ENCODE measurements at regions not wholly inside any gene's neighbourhood (a gene's known extent, or its start where the extent isn't known, plus 50 kb on each side); places are given as distances from the start of the nearest gene placed in this dataset.

GRCh38 chr1:87178441-87178840 lies 150.2 kb upstream of the LMO4 start:
- Histone ChIP-seq H3K27ac (replicated peaks) (no peak overlapping the region), H3K36me3 (no peaks in the 10 kb centered on the region), H3K4me3 (no peak overlapping the region), H3K4me1 (peaks cover 8% of the 10 kb centered on the region), H3K9me3 (replicated peaks) (no peaks in the 10 kb centered on the region), H3K27me3 (ENCODE audit: low read depth) (no peaks in the 10 kb centered on the region)
- no peak for DNase-seq
- TF ChIP-seq CTCF (IDR thresholded peaks at IDR 0.05; ENCODE audit: borderline replicate concordance): no peak
- intact Hi-C loops (cut with micrococcal nuclease): no loop called here

GRCh38 chr1:87179076-87179810 lies 149.4 kb upstream of the LMO4 start:
- TF ChIP-seq CTCF (IDR thresholded peaks at IDR 0.05; ENCODE audit: borderline replicate concordance): no peak
- H3K36me3 ChIP-seq: no peaks in the 10 kb centered on the region
- intact Hi-C loops (cut with micrococcal nuclease): no loop called here
- H3K27me3 ChIP-seq (ENCODE audit: low read depth): no peaks in the 10 kb centered on the region
- no peak for DNase-seq
- H3K4me3 ChIP-seq: no peak overlapping the region
- peaks cover 8% of the 10 kb centered on the region for H3K4me1 ChIP-seq
- H3K9me3 ChIP-seq (replicated peaks): no peaks in the 10 kb centered on the region
- no peak overlapping the region for H3K27ac ChIP-seq (replicated peaks)

GRCh38 chr1:87179851-87180519 lies 148.7 kb upstream of the LMO4 start:
- Histone ChIP-seq H3K4me1 (peaks cover 8% of the 10 kb centered on the region), H3K36me3 (no peaks in the 10 kb centered on the region), H3K27ac (replicated peaks) (no peak overlapping the region), H3K9me3 (replicated peaks) (no peaks in the 10 kb centered on the region), H3K27me3 (ENCODE audit: low read depth) (no peaks in the 10 kb centered on the region), H3K4me3 (no peak overlapping the region)
- no peak for DNase-seq
- no peak for TF ChIP-seq CTCF (IDR thresholded peaks at IDR 0.05; ENCODE audit: borderline replicate concordance)
- intact Hi-C loops (cut with micrococcal nuclease): no loop called here

GRCh38 chr1:87180682-87181081 lies 148.0 kb upstream of the LMO4 start:
- no peaks in the 10 kb centered on the region for H3K36me3 ChIP-seq
- peak; percentile 25 for DNase-seq
- peaks cover 8% of the 10 kb centered on the region for H3K4me1 ChIP-seq
- peak overlapping the region; percentile 61 for H3K27ac ChIP-seq (replicated peaks)
- H3K27me3 ChIP-seq (ENCODE audit: low read depth): no peaks in the 10 kb centered on the region
- no peak overlapping the region for H3K4me3 ChIP-seq
- intact Hi-C loops (cut with micrococcal nuclease): no loop called here
- H3K9me3 ChIP-seq (replicated peaks): no peaks in the 10 kb centered on the region
- TF ChIP-seq CTCF (IDR thresholded peaks at IDR 0.05; ENCODE audit: borderline replicate concordance): no peak

GRCh38 chr1:87182611-87183010 lies 146.1 kb upstream of the LMO4 start:
- Histone ChIP-seq H3K4me3 (no peak overlapping the region), H3K4me1 (peaks cover 8% of the 10 kb centered on the region), H3K27me3 (ENCODE audit: low read depth) (peaks cover 1% of the 10 kb centered on the region), H3K27ac (replicated peaks) (no peak overlapping the region), H3K9me3 (replicated peaks) (no peaks in the 10 kb centered on the region), H3K36me3 (no peaks in the 10 kb centered on the region)
- intact Hi-C loops (cut with micrococcal nuclease): no loop called here
- no peak for DNase-seq
- TF ChIP-seq CTCF (IDR thresholded peaks at IDR 0.05; ENCODE audit: borderline replicate concordance): no peak
